ENCODE measurements at regions not wholly inside any gene's neighbourhood (a gene's known extent, or its start where the extent isn't known, plus 50 kb on each side); places are given as distances from the start of the nearest gene placed in this dataset.

DNA sequence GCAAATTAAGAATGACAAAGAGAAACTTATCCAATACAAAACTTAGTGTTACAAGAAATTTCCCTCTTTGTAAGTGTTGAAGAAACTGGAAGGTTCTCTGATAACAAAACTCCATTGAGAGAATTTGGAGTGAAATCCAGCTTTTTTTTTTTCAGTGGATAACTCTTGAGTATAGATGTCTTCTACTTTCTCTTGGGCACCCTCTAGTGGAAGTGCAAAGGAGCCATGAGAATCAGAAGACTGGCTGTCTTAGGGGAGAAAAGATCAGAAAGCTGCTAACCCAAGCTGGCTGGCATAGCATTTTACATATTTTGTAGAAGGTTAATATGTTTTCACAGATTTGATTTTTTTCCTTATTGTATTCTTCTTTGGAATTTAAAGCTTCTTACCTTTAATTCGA lies 138.8 kb upstream of the SATB2 start:
- no peak for TF ChIP-seq POLR2A (IDR thresholded peaks at IDR 0.05; ENCODE audit: low read length)
- no peak for TF ChIP-seq GATA1 (IDR thresholded peaks at IDR 0.05; ENCODE audit: low read depth, low read length)
